ENCODE measurements at regions not wholly inside any gene's neighbourhood (a gene's known extent, or its start where the extent isn't known, plus 50 kb on each side); places are given as distances from the start of the nearest gene placed in this dataset.

GRCh38 chr2:120915670-120916069, 180.0 kb downstream of the GLI2 start:
- Histone ChIP-seq H3K27me3 (ENCODE audit: control insufficient read depth in 1 of 2, insufficient read depth in 1 of 2, low read length in 2 of 2) (no peaks in the 10 kb centered on the region), H2BK15ac (ENCODE audit: low read depth, poor library complexity, severe bottlenecking) (peak overlapping the region; percentile 45), H2BK120ac (ENCODE audit: low read depth, low read length) (peak overlapping the region; percentile 69), H4K8ac (ENCODE audit: low read length) (peak overlapping the region; percentile 88), H3K23ac (ENCODE audit: low read length in 2 of 2) (no peak overlapping the region), H3K4me2 (ENCODE audit: low read length, poor library complexity, severe bottlenecking) (no peak overlapping the region), H3K4me1 (ENCODE audit: control insufficient read depth, insufficient read depth, low read depth, low read length) (peaks cover 64% of the 10 kb centered on the region), H4K91ac (ENCODE audit: low read length) (peak overlapping the region; percentile 90), H2AFZ (ENCODE audit: low read depth, low read length) (no peak overlapping the region), H2AK5ac (ENCODE audit: low read length, severe bottlenecking) (peak overlapping the region; percentile 45), H3K27ac (ENCODE audit: low read length, poor library complexity, severe bottlenecking) (peak overlapping the region; percentile 64), H3K4ac (ENCODE audit: low read depth in 1 of 2, low read length in 2 of 2) (peak overlapping the region; percentile 30 to 91), H3K14ac (ENCODE audit: low read length in 2 of 2) (peak overlapping the region in 1 of 2 experiments; percentile 5), H3K36me3 (ENCODE audit: control insufficient read depth in 1 of 2, insufficient read depth in 2 of 2, low read depth in 1 of 2, low read length in 2 of 2) (peaks cover 0 to 11% of the 10 kb centered on the region in 2 experiments), H2BK12ac (ENCODE audit: low read length in 2 of 2) (peak overlapping the region; percentile 49 to 90), H3K9ac (ENCODE audit: low read length) (peak overlapping the region; percentile 5), H3K18ac (ENCODE audit: low read depth in 1 of 2, low read length in 2 of 2) (peak overlapping the region; percentile 78 to 92), H3K9me3 (ENCODE audit: control insufficient read depth, low read length) (no peaks in the 10 kb centered on the region), H3K4me3 (ENCODE audit: insufficient read depth in 1 of 2, low read depth in 1 of 2, low read length in 2 of 2) (peak overlapping the region in 1 of 2 experiments; percentile 24), H2BK5ac (ENCODE audit: low read depth, low read length, poor library complexity, severe bottlenecking) (no peak overlapping the region), H3K79me1 (replicated peaks; ENCODE audit: low read length, poor library complexity, severe bottlenecking) (peaks cover 35% of the 10 kb centered on the region)
- DNase-seq, result peak; percentile 62
- WGBS, result 62% methylated on average over 3 of the region's 3 CpGs

GRCh38 chr2:120916446-120916845, 180.8 kb downstream of the GLI2 start:
- peak overlapping the region; percentile 50 for H2BK120ac ChIP-seq (ENCODE audit: low read depth, low read length)
- H3K4me3 ChIP-seq (ENCODE audit: insufficient read depth in 1 of 2, low read depth in 1 of 2, low read length in 2 of 2), result no peak overlapping the region
- H2BK5ac ChIP-seq (ENCODE audit: low read depth, low read length, poor library complexity, severe bottlenecking), result no peak overlapping the region
- H3K27ac ChIP-seq (ENCODE audit: low read length, poor library complexity, severe bottlenecking), result no peak overlapping the region
- no peak overlapping the region for H3K23ac ChIP-seq (ENCODE audit: low read length in 2 of 2)
- H2AK5ac ChIP-seq (ENCODE audit: low read length, severe bottlenecking), result peak overlapping the region; percentile 45
- 96% methylated on average over 9 of the region's 9 CpGs for WGBS
- peaks cover 0 to 11% of the 10 kb centered on the region in 2 experiments for H3K36me3 ChIP-seq (ENCODE audit: control insufficient read depth in 1 of 2, insufficient read depth in 2 of 2, low read depth in 1 of 2, low read length in 2 of 2)
- no peak overlapping the region for H2AFZ ChIP-seq (ENCODE audit: low read depth, low read length)
- peak overlapping the region; percentile 45 for H2BK15ac ChIP-seq (ENCODE audit: low read depth, poor library complexity, severe bottlenecking)
- DNase-seq, result no peak
- H4K8ac ChIP-seq (ENCODE audit: low read length), result peak overlapping the region; percentile 88
- peak overlapping the region; percentile 30 to 57 for H3K4ac ChIP-seq (ENCODE audit: low read depth in 1 of 2, low read length in 2 of 2)
- H3K4me2 ChIP-seq (ENCODE audit: low read length, poor library complexity, severe bottlenecking), result no peak overlapping the region
- H3K4me1 ChIP-seq (ENCODE audit: control insufficient read depth, insufficient read depth, low read depth, low read length), result peaks cover 64% of the 10 kb centered on the region
- H3K79me1 ChIP-seq (replicated peaks; ENCODE audit: low read length, poor library complexity, severe bottlenecking), result peaks cover 30% of the 10 kb centered on the region
- H3K9me3 ChIP-seq (ENCODE audit: control insufficient read depth, low read length), result no peaks in the 10 kb centered on the region
- H2BK12ac ChIP-seq (ENCODE audit: low read length in 2 of 2), result peak overlapping the region; percentile 49 to 90
- peak overlapping the region; percentile 90 for H4K91ac ChIP-seq (ENCODE audit: low read length)
- no peak overlapping the region for H3K9ac ChIP-seq (ENCODE audit: low read length)
- H3K27me3 ChIP-seq (ENCODE audit: control insufficient read depth in 1 of 2, insufficient read depth in 1 of 2, low read length in 2 of 2), result no peaks in the 10 kb centered on the region
- peak overlapping the region; percentile 78 to 92 for H3K18ac ChIP-seq (ENCODE audit: low read depth in 1 of 2, low read length in 2 of 2)
- H3K14ac ChIP-seq (ENCODE audit: low read length in 2 of 2), result peak overlapping the region in 1 of 2 experiments; percentile 58

- Histone ChIP-seq H3K4me1 (ENCODE audit: control insufficient read depth, insufficient read depth, low read depth, low read length) (peaks cover 53% of the 10 kb centered on the region), H3K18ac (ENCODE audit: low read depth in 1 of 2, low read length in 2 of 2) (no peak overlapping the region), H2AK5ac (ENCODE audit: low read length, severe bottlenecking) (no peak overlapping the region), H3K4me2 (ENCODE audit: low read length, poor library complexity, severe bottlenecking) (no peak overlapping the region), H3K27ac (ENCODE audit: low read length, poor library complexity, severe bottlenecking) (no peak overlapping the region), H2BK15ac (ENCODE audit: low read depth, poor library complexity, severe bottlenecking) (no peak overlapping the region), H2BK5ac (ENCODE audit: low read depth, low read length, poor library complexity, severe bottlenecking) (no peak overlapping the region), H2AFZ (ENCODE audit: low read depth, low read length) (no peak overlapping the region), H3K9ac (ENCODE audit: low read length) (no peak overlapping the region), H4K8ac (ENCODE audit: low read length) (no peak overlapping the region), H3K79me1 (replicated peaks; ENCODE audit: low read length, poor library complexity, severe bottlenecking) (peaks cover 32% of the 10 kb centered on the region), H3K27me3 (ENCODE audit: control insufficient read depth in 1 of 2, insufficient read depth in 1 of 2, low read length in 2 of 2) (no peaks in the 10 kb centered on the region), H2BK120ac (ENCODE audit: low read depth, low read length) (no peak overlapping the region), H3K4ac (ENCODE audit: low read depth in 1 of 2, low read length in 2 of 2) (no peak overlapping the region), H4K91ac (ENCODE audit: low read length) (no peak overlapping the region), H3K9me3 (ENCODE audit: control insufficient read depth, low read length) (no peaks in the 10 kb centered on the region), H3K14ac (ENCODE audit: low read length in 2 of 2) (no peak overlapping the region), H3K4me3 (ENCODE audit: insufficient read depth in 1 of 2, low read depth in 1 of 2, low read length in 2 of 2) (no peak overlapping the region), H3K36me3 (ENCODE audit: control insufficient read depth in 1 of 2, insufficient read depth in 2 of 2, low read depth in 1 of 2, low read length in 2 of 2) (peaks cover 2 to 10% of the 10 kb centered on the region in 2 experiments), H2BK12ac (ENCODE audit: low read length in 2 of 2) (no peak overlapping the region), H3K23ac (ENCODE audit: low read length in 2 of 2) (no peak overlapping the region)
- peak; percentile 62 for DNase-seq
- 42% methylated on average over 2 of the region's 4 CpGs for WGBS
These were observed 182.2 kb downstream of the GLI2 start for GRCh38 chr2:120917886-120918285.

- Histone ChIP-seq H3K36me3 (ENCODE audit: control insufficient read depth in 1 of 2, insufficient read depth in 2 of 2, low read depth in 1 of 2, low read length in 2 of 2) (peaks cover 11 to 18% of the 10 kb centered on the region in 2 experiments), H2BK12ac (ENCODE audit: low read length in 2 of 2) (peak overlapping the region in 1 of 2 experiments; percentile 80), H2BK5ac (ENCODE audit: low read depth, low read length, poor library complexity, severe bottlenecking) (no peak overlapping the region), H4K91ac (ENCODE audit: low read length) (peak overlapping the region; percentile 5), H2BK15ac (ENCODE audit: low read depth, poor library complexity, severe bottlenecking) (no peak overlapping the region), H2AK5ac (ENCODE audit: low read length, severe bottlenecking) (peak overlapping the region; percentile 51), H3K4me1 (ENCODE audit: control insufficient read depth, insufficient read depth, low read depth, low read length) (peaks cover 47% of the 10 kb centered on the region), H3K4me3 (ENCODE audit: insufficient read depth in 1 of 2, low read depth in 1 of 2, low read length in 2 of 2) (no peak overlapping the region), H3K4ac (ENCODE audit: low read depth in 1 of 2, low read length in 2 of 2) (peak overlapping the region in 1 of 2 experiments; percentile 10), H4K8ac (ENCODE audit: low read length) (no peak overlapping the region), H3K4me2 (ENCODE audit: low read length, poor library complexity, severe bottlenecking) (no peak overlapping the region), H2AFZ (ENCODE audit: low read depth, low read length) (no peak overlapping the region), H3K9me3 (ENCODE audit: control insufficient read depth, low read length) (no peaks in the 10 kb centered on the region), H3K79me1 (replicated peaks; ENCODE audit: low read length, poor library complexity, severe bottlenecking) (peaks cover 28% of the 10 kb centered on the region), H3K27ac (ENCODE audit: low read length, poor library complexity, severe bottlenecking) (no peak overlapping the region), H3K23ac (ENCODE audit: low read length in 2 of 2) (no peak overlapping the region), H3K9ac (ENCODE audit: low read length) (no peak overlapping the region), H3K18ac (ENCODE audit: low read depth in 1 of 2, low read length in 2 of 2) (peak overlapping the region in 1 of 2 experiments; percentile 7), H3K27me3 (ENCODE audit: control insufficient read depth in 1 of 2, insufficient read depth in 1 of 2, low read length in 2 of 2) (no peaks in the 10 kb centered on the region), H2BK120ac (ENCODE audit: low read depth, low read length) (no peak overlapping the region), H3K14ac (ENCODE audit: low read length in 2 of 2) (no peak overlapping the region)
- DNase-seq, result no peak
- WGBS, result 97% methylated on average over 8 of the region's 8 CpGs
These were observed 183.5 kb downstream of the GLI2 start for GRCh38 chr2:120919216-120919615.

Data from mesenchymal stem cell (in vitro differentiated cells and primary cell).